ENCODE measurements at regions not wholly inside any gene's neighbourhood (a gene's known extent, or its start where the extent isn't known, plus 50 kb on each side); places are given as distances from the start of the nearest gene placed in this dataset.

DNA sequence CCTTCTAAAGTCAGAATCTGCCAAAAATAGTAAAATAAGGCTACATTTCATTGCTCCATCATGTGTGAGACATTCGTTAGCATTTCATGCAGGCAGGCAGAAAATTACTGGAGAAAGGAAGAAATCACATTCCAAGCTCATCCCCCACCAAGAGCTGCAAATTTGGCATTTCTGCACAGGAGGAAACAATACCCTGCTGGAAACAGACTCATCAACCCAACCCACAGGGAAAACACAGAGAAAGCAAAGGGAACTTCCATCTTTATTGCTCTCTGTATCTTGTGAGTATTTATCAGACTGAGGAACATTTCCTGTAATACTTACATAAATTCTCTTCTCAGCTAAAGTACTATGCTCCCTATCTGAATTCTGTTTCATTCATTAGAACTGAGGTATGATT lies 95.7 kb downstream of the KCTD12 start:
- TF ChIP-seq, protein P1, sequence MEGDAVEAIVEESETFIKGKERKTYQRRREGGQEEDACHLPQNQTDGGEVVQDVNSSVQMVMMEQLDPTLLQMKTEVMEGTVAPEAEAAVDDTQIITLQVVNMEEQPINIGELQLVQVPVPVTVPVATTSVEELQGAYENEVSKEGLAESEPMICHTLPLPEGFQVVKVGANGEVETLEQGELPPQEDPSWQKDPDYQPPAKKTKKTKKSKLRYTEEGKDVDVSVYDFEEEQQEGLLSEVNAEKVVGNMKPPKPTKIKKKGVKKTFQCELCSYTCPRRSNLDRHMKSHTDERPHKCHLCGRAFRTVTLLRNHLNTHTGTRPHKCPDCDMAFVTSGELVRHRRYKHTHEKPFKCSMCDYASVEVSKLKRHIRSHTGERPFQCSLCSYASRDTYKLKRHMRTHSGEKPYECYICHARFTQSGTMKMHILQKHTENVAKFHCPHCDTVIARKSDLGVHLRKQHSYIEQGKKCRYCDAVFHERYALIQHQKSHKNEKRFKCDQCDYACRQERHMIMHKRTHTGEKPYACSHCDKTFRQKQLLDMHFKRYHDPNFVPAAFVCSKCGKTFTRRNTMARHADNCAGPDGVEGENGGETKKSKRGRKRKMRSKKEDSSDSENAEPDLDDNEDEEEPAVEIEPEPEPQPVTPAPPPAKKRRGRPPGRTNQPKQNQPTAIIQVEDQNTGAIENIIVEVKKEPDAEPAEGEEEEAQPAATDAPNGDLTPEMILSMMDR (IDR thresholded peaks at IDR 0.05; ENCODE audit: control extremely low read depth, extremely low read depth) = no peak
- no peak overlapping the region for H3K4me3 ChIP-seq
- H3K9ac ChIP-seq (ENCODE audit: insufficient read depth in 1 of 2, low read length in 2 of 2) = no peak overlapping the region
- DNase-seq = no peak
- WGBS, 2 donors = 77 to 82% methylated on average over 1 of the region's 1 CpG
- no peak for ATAC-seq (ENCODE audit: insufficient read depth, low FRiP score)
- H3K36me3 ChIP-seq (ENCODE audit: control insufficient read depth in 4 of 4, insufficient read depth in 4 of 4, low read length in 4 of 4) = no peaks in the 10 kb centered on the region
- no peaks in the 10 kb centered on the region for H3K27me3 ChIP-seq (ENCODE audit: control insufficient read depth in 3 of 3, insufficient read depth in 3 of 3, low read length in 2 of 3)
- no peak overlapping the region for H3K27ac ChIP-seq (ENCODE audit: low read depth in 1 of 2, low read length in 1 of 2)
- H3K9me3 ChIP-seq (ENCODE audit: control insufficient read depth in 4 of 4, insufficient read depth in 3 of 4, low read length in 3 of 4) = no peaks in the 10 kb centered on the region
- H3K4me1 ChIP-seq (ENCODE audit: control insufficient read depth in 5 of 5, insufficient read depth in 5 of 5, low read length in 5 of 5) = peaks cover 0 to 18% (median 9%) of the 10 kb centered on the region in 5 donors

DNA sequence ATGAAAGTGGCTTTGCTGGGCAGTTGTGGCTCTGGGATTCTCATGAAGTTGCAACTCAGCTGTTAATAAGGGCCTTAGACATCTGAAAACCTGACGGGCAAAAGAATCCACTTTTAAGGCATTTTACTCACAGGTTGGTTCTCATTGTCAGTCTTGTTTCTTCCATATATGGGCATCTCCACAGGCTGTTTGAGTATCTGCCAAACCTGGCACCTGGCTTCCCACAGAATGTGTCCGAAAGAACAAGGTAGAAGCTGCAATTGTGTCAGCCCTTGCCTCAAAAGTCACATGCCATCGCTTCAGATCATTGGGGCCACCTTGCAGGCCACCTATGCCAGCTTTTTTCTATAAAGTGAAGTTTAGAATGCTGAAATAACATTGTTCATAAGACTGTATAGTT lies 102.4 kb downstream of the KCTD12 start:
- WGBS, 2 donors = 89% methylated on average over 3 of the region's 3 CpGs
- DNase-seq = no peak

DNA sequence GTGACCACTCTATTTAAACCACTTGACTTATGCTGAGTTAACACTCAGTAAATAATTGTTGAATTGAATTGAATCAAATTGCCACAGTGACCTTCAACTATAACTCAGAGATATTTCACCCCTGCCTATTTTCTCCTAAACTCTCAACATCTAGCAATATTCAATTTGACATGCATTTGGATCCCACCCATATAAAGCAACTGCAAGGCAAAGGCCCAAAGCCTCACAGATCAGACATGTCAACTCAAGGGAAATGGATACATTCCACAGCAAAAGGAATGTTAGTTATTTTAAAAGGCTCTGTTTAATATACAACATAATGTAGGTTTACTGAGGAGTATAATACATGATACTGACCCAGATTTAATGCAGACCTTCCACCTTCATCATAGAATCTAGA lies 107.4 kb downstream of the KCTD12 start:
- peaks cover 0 to 3% (median 0%) of the 10 kb centered on the region in 4 donors for H3K9me3 ChIP-seq (ENCODE audit: control insufficient read depth in 4 of 4, insufficient read depth in 3 of 4, low read length in 3 of 4)
- H3K36me3 ChIP-seq (ENCODE audit: control insufficient read depth in 4 of 4, insufficient read depth in 4 of 4, low read length in 4 of 4) = no peaks in the 10 kb centered on the region
- DNase-seq = peak in 2 of 3 donors; percentile 55 to 67

More for the DNA sequence above, 102.4 kb downstream of the KCTD12 start:
- no peaks in the 10 kb centered on the region for H3K27me3 ChIP-seq (ENCODE audit: control insufficient read depth in 3 of 3, insufficient read depth in 3 of 3, low read length in 2 of 3)
- H3K9me3 ChIP-seq (ENCODE audit: control insufficient read depth in 4 of 4, insufficient read depth in 3 of 4, low read length in 3 of 4) = peaks cover 0 to 3% (median 0%) of the 10 kb centered on the region in 4 donors
- no peak for ATAC-seq (ENCODE audit: insufficient read depth, low FRiP score)
- TF ChIP-seq, protein P1 (IDR thresholded peaks at IDR 0.05; ENCODE audit: control extremely low read depth, extremely low read depth) = no peak
- no peaks in the 10 kb centered on the region for H3K36me3 ChIP-seq (ENCODE audit: control insufficient read depth in 4 of 4, insufficient read depth in 4 of 4, low read length in 4 of 4)
- H3K9ac ChIP-seq (ENCODE audit: insufficient read depth in 1 of 2, low read length in 2 of 2) = no peak overlapping the region
- H3K27ac ChIP-seq (ENCODE audit: low read depth in 1 of 2, low read length in 1 of 2) = no peak overlapping the region
- no peak overlapping the region for H3K4me3 ChIP-seq
- H3K4me1 ChIP-seq (ENCODE audit: control insufficient read depth in 5 of 5, insufficient read depth in 5 of 5, low read length in 5 of 5) = peaks cover 0 to 10% (median 0%) of the 10 kb centered on the region in 5 donors

More for the DNA sequence above, 107.4 kb downstream of the KCTD12 start:
- Histone ChIP-seq H3K27me3 (ENCODE audit: control insufficient read depth in 3 of 3, insufficient read depth in 3 of 3, low read length in 2 of 3) (no peaks in the 10 kb centered on the region), H3K9ac (ENCODE audit: insufficient read depth in 1 of 2, low read length in 2 of 2) (no peak overlapping the region), H3K4me1 (ENCODE audit: control insufficient read depth in 5 of 5, insufficient read depth in 5 of 5, low read length in 5 of 5) (peaks cover 0 to 42% (median 0%) of the 10 kb centered on the region in 5 donors), H3K4me3 (no peak overlapping the region), H3K27ac (ENCODE audit: low read depth in 1 of 2, low read length in 1 of 2) (no peak overlapping the region)
- no peak for ATAC-seq (ENCODE audit: insufficient read depth, low FRiP score)
- TF ChIP-seq, protein P1 (IDR thresholded peaks at IDR 0.05; ENCODE audit: control extremely low read depth, extremely low read depth) = no peak

Measured in lung (tissue), 11 donors.